Vagina (tissue), 2 donors: ENCODE measurements at regions not wholly inside any gene's neighbourhood (a gene's known extent, or its start where the extent isn't known, plus 50 kb on each side); places are given as distances from the start of the nearest gene placed in this dataset.

Experiments
- POLR2A ChIP-seq, 2 donors: fragments of 450-650 bp; IDR thresholded peaks; one replicate each; pipeline ENCODE4 v1.6.1; 2017; ENCODE audit warnings: antibody characterized with exemption in 2 of 2, mild to moderate bottlenecking in 2 of 2, moderate library complexity in 2 of 2
- TF ChIP-seq, protein P1 (sequence below), 3 experiments: fragments of 450-650 bp in 2 of 3; fragments of 200-600 bp in 1 of 3; sonication (generic) in 1 of 3; IDR thresholded peaks; one replicate each; pipeline ENCODE4 v1.5.1; 2017 to 2019; ENCODE audit warnings: antibody characterized with exemption in 3 of 3, mild to moderate bottlenecking in 2 of 3, moderate library complexity in 2 of 3

DNA sequence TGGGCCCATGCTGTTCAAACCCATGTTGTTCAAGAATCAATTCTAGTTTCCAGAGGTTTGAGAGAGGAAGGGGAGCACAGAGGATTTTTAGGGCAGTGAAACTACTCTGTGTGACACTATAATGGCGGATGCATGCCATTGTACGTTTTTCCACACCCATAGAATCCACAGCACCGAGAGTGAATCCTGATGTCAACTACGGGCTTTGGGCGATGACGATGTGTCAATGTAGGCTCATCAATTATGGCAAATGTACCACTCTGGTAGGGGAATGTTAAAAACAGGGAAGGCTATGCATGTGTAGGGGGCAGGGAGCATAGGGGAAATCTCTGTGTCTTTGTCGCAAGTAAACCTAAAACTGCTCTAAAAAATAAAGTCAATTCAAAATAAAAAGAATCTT is 70.7 kb upstream of the UBAC2 start:
- TF ChIP-seq, protein P1, sequence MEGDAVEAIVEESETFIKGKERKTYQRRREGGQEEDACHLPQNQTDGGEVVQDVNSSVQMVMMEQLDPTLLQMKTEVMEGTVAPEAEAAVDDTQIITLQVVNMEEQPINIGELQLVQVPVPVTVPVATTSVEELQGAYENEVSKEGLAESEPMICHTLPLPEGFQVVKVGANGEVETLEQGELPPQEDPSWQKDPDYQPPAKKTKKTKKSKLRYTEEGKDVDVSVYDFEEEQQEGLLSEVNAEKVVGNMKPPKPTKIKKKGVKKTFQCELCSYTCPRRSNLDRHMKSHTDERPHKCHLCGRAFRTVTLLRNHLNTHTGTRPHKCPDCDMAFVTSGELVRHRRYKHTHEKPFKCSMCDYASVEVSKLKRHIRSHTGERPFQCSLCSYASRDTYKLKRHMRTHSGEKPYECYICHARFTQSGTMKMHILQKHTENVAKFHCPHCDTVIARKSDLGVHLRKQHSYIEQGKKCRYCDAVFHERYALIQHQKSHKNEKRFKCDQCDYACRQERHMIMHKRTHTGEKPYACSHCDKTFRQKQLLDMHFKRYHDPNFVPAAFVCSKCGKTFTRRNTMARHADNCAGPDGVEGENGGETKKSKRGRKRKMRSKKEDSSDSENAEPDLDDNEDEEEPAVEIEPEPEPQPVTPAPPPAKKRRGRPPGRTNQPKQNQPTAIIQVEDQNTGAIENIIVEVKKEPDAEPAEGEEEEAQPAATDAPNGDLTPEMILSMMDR (IDR thresholded peaks at IDR 0.05): no peak
- TF ChIP-seq POLR2A (IDR thresholded peaks at IDR 0.05): no peak
